Sciatic nerve (tissue), 2 donors: ENCODE measurements at regions not wholly inside any gene's neighbourhood (a gene's known extent, or its start where the extent isn't known, plus 50 kb on each side); places are given as distances from the start of the nearest gene placed in this dataset.
"Not testable (repeated sequence)": the region's sequence is repeated elsewhere in the genome, so short reads cannot be mapped to it uniquely, and the experiment has no call there.

Source experiments
- ATAC-seq: fragments of 200-7000 bp; cut with Tn5 transposase; one replicate; pipeline ENCODE4 v1.9.1; 2020; ENCODE audit warnings: mild to moderate bottlenecking, moderate library complexity
- DNase-seq: peaks from one replicate; pipeline ENCODE4 v3.0.0-alpha.2; 2020; ENCODE audit warnings: low spot score
- intact Hi-C: fragments of 100-400 bp; cut with DNase I; formaldehyde crosslinking; loops from one replicate; pipeline ENCODE4 v1.14.2; 2022
- donor health status: DM: no; HTN: no; CAD: no.
- donor health status: DM: no; HTN: no; CAD: no.

DNA sequence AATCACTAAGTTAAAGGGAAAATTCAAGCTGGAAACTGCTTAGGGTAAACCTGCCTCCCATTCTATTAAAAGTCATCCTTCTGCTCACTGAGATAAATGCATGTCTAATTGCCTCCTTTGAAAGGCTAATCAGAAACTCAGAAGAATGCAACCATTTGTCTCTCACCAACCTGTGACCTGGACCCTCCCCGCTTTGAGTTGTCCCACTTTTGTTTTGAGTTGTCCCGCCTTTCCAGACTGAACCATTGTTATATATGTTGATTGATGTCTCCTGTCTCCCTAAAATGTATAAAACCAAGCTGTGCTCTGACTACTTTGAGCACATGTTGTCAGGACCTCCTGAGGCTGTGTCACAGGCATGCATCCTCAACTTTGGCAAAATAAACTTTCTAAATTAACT is 378.4 kb downstream of the KIF20B start:
- no peak for ATAC-seq
- DNase-seq = no peak
- intact Hi-C loops = no loop called here

DNA sequence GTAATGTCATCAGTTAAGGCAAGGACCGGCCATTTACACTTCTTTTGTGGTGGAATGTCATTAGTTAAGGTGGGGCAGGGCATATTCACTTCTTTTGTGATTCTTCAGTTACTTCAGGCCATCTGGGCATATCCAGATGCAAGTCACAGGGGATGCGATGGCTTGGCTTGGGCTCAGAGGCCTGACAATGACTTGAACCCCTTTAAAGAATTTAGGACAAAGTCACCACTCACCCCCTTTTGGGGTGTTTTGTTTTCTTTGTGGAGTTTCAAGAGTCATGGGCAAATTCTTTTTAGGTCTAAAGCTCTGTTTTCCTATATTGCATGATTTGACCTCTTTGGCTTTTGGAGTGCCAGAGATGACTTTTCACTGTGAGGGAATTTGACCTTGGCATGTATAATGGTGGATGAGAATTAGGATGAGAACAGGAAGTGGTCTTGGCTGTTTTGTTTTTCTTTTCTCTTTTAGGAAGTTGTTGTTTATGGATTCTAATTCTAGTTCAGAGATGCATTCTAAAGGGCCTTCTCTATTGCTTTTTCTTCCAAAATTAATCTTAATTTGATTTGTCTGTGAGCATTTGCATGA is 385.3 kb downstream of the KIF20B start:
- ATAC-seq, intact Hi-C loops, DNase-seq: not testable (repeated sequence)

DNA sequence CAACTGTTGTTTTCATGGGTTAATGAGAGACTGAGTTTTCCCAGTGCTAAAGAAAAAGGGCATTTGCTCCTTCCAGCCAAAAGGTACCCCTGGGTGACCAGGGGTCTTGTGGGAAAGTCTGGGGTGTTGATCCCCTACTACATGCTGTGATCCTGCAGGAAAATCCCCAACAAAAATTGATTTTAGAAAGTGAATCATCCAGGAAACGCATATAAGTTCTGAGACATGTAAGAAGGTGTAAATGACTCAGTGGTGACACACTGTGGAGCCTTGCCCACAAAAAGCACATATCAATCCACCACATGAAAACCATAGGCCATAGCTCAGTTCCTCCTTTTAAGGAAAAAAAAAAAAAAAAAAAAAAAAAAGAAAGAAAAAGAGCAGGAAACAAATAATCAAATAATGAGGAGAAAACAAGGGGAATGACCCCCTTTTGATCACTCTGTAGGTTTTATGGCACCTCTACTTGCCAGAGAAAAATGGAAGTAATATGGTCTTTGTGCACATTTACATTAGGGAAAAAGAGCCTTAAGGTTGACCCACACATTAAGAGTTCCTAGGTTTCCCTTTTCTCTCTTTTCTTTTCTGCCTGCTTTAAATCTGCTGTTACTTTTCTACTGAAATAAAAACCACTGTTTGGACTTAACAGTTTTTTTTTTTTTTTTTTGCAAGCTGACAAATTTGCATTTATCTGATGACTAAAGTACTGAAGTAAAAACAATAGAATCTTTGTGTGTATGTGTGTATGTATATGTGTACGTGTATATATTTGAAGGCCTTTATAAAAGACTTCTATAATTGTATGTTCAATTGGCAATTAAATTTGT is 386.0 kb downstream of the KIF20B start:
- DNase-seq (no peak), ATAC-seq (no peak)
- intact Hi-C loops = no loop called here

DNA sequence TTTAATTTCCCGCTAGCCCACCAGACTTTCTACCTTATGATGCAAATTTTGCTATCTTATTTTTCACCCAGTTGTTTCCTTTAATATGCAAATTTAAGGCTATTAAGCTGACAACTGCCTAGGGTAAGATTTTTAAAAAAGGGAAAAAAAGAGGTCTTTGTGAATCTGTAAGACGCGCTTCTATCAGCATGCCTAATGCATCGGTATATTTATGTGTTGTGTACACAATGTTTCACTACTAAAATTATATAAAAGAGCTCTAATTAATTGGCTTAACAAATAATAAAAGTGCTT is 386.6 kb downstream of the KIF20B start:
- intact Hi-C loops = no loop called here
- ATAC-seq (no peak), DNase-seq (no peak)

DNA sequence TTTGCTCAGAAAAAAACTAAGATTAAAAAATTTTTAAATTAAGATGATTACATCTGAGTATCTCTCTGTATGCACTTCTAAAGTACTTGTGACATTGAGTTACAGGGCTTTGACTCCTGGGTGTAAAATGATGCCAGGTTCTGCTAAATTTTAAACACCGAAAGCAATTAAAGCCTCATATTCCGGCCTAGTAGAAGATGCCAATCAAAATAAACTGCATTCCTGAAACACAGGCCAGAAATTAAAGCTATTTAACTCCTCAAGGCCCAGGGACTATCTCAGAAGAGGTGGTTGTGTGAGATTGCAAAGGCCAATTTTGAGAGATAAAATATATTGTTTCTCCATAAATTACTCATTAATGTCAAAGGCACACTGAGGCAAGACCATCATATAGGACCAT is 388.3 kb downstream of the KIF20B start:
- ATAC-seq (no peak), DNase-seq (no peak)
- intact Hi-C loops = no loop called here

DNA sequence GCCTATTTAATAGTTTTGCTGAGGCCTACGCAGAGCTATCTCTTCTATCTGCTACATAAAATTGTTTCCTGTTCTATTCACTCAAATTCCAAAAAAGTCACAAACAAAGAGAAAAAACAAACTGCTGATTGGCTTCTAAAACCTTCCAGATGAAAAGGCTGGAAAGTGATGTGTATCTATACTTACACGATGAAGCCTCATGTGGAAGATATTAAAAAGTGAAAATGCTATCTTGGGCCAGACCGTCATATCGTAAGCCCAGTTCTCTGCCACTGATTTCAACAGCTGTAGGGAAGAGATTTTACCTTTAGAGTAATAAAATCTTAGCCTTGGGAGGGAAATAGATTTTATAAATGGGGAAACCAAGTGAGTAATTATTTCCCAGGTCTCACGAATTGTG is 394.8 kb downstream of the KIF20B start:
- ATAC-seq (no peak), DNase-seq (no peak)
- intact Hi-C loops = no loop called here

DNA sequence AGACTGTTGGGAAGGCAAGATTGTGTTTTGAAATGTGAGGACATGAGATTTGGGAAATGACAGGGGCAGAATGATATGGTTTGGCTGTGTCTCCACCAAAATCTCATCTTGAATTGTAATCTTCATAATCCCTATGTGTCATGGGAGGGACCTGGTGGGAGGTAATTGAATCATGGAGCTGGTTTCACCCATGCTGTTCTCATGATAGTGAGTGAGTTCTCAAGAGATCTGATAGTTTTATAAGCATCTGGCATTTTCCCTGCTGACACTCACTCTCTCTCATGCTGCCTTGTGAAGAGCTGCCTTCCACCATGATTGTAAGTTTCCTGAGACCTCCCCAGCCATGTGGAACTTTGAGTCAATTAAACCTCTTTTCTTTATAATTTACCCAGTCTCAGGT is 406.2 kb downstream of the KIF20B start:
- ATAC-seq, intact Hi-C loops, DNase-seq: not testable (repeated sequence)

DNA sequence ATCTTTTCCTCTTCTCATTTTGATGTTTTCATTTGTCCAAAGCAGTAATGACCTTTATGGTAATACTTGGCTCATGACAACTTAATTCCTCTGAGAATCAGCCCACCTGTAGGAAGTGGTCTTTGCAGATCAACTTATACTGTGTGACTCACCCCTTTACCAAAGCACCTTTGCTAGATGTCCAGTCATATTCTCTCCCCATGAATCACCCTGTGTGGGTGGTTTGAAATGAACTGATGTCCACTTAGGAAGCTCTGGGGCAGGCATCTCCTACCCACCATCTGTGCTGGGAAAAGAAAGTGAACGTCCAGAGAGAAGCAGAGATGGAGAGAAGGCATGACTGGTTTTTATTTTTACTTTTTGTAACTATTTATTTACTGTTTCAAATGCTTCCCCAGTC is 410.3 kb downstream of the KIF20B start:
- ATAC-seq = no peak
- intact Hi-C loops = no loop called here
- DNase-seq = no peak

DNA sequence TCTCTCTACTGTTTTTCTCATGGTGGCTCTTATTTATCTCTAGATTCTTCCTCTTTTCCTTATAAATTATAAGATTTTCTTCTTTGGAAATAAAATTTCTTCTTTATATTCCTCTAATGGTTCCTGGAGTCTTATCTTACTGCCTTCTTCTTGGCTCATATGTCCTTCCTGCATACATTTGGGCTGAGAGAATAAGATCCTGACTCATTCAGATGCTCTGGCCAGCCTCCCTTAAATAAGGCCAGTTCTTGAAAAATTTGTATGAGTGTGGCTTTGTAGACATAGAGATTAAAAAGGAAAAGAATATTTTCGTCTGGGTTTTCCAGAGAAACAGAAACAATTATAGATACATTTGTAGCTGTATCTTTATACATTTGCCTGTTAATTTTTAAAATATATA is 411.3 kb downstream of the KIF20B start:
- no peak for ATAC-seq
- no peak for DNase-seq

DNA sequence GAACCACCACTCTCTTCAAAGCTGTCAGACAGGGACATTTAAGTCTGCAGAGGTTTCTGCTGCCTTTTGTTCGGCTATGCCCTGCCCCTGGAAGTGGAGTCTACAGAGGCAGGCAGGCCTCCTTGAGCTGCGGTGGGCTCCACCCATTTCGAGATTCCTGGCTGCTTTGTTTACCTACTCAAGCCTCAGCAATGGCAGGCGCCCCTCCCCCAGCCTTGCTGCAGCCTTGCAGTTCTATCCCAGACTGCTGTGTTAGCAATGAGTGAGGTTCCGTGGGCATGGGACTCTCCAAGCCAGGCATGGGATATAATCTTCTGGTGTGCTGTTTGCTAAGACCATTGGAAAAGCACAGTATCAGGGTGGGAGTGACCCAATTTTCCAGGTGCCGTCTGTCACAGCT is 417.2 kb downstream of the KIF20B start:
- intact Hi-C loops, DNase-seq, ATAC-seq: not testable (repeated sequence)

More for the DNA sequence above, 411.3 kb downstream of the KIF20B start:
- intact Hi-C loops = no loop called here

DNA sequence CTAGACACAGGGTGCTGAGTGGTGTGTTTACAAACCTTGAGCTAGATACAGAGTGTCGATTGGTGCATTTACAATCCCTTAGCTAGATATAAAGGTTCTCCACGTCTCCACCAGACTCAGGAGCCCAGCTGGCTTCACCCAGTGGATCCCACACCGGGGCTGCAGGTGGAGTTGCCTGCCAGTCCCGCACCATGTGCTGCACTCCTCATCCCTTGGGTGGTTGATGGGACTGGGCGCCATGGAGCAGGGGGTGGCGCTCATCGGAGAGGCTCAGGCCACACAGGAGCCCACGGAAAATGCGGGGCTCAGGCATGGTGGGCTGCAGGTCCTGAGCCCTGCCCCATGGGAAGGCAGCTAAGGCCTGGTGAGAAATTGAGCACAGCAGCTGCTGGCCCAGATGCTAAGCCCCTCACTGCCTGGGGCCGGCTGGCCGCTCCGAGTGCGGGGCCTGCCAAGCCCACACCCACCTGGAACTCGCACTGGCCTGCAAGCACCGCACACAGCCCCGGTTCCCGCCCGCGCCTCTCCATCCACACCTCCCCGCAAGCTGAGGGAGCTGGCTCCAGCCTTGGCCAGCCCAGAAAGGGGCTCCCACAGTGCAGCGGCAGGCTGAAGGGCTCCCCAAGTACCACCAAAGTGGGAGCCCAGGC is 418.4 kb downstream of the KIF20B start:
- DNase-seq, ATAC-seq, intact Hi-C loops: not testable (repeated sequence)

DNA sequence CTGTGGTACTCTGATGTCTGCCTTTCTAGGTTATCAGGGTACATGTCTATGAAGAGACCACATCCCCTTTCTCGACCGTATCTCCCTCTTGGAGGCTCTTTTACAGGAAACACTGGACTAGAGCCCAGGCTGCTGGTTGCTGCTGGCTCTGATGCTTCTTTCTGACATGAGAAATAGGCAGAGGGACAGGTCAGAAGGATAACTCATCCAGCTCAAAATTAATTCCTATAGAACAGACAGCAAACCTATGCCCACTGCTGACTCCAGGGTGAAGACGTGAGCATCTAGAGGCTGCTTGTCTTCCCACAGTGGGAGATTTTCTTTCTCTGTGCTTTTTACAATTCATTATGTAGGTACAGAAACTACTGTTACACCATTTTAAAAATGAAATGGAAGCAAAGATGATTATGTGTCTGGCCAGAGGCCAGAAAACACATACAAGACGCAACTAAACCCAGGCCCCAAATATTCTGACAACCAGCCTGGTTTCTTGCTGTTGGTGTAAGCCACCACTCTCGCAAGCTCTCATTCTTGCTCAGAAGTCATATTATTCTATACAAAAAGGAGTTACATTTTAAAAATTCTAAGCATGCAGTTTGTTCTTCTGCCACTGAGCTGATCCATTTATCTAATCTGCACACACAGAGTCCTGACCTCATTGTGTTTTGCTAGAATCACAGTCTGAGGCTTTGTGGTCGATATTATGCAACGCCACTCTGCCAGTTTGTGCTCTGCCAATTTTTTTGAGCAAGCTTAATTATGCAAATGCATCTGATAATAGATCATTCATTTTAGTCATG is 424.3 kb downstream of the KIF20B start:
- intact Hi-C loops = no loop called here
- DNase-seq (no peak), ATAC-seq (no peak)

DNA sequence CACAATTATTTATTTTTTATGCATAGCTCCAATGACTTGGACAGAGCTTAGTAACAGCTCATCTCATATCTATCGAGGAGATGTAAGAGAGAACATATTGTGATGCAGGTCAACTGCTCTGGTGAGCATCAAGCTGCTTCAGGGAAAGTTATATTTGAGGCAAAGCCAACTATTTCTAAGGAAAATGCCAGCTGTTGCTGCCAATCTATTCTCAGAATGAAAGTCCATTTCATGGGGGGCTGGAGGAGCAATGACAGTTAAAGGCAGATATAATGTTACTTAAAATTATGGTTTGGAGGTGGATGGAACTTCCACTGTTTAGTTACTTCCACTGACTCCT is 424.8 kb downstream of the KIF20B start:
- intact Hi-C loops = no loop called here
- DNase-seq = no peak
- no peak for ATAC-seq

DNA sequence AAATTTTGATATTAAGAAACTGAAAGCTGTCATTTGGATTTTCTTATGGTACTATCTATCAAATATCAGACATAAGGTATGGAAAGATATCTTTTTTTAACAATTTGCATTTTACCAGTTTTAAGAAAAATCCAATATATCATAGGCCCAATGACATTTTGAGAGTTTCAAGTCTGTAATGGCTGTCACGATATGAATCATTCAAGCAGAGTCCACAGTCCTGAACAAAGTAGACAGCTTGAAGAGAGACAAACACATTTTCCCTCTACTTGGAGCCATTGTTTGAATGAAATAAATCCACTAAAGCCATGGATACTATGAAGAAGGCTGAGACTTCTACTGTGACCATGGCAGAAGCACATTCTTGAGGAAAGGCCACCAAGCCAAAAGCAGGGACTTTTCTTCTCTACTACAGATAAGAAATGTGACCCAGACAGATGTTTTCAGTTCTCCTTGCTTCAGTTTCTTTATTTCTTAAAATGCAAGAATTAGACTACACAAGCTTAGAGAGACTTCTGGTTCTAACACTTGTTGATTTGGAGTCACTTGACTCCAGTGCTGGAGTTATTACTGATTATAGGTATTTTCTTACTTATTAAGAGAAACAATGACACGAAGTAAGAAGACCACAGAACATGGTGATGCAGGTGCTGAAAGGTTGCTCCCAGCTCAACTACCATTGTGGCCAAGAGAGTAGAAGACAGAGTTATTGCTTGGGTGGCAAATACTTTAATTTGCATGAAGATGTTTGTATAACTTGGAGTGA is 429.1 kb downstream of the KIF20B start:
- no peak for DNase-seq
- intact Hi-C loops = no loop called here
- no peak for ATAC-seq

DNA sequence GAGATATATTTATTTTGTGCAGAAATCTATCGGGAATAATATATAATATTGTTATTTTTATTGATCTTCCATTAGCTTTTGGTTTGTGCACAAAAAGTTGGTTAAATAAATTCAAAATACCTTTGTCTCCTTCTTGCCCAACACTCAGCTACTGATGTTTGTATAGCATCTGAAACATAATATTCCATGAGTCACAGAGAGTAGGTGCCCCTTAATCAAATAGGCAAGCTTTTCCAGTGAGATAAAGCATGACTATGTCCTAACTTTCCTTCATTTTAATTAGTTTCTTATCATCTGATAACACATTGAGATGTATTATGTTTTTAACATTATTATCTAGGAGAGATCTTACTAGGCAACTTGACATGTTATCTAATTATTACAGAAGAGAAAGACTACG is 432.2 kb downstream of the KIF20B start:
- no peak for DNase-seq
- intact Hi-C loops = no loop called here
- no peak for ATAC-seq

DNA sequence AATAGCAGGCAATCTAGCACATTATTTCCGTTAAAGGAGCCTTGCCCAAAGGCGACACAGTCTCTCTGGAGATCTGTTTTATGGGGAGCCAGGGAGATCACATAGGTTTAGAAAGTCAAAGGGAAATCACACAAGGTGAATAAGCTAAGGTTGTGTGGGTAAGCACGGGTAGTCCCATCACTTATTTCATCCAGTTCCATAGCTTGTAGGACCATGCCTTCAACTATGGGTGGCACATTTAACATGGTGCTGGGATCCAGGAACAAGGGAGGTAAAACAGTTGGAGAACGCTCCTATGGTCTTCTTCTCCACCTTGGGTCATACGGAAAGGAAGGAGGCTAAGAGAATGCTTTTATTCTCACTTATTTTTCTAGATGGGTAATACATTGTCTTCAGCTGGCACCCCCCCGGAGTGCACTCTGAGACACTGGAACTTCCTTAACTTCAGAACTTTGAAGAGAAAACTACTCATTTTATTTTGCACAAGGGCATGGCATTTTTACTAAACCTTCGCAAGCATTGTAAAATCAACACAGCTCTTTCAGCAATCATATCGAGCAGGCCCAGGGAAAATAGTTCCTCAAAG is 435.4 kb downstream of the KIF20B start:
- intact Hi-C loops = no loop called here
- no peak for ATAC-seq
- DNase-seq = no peak

DNA sequence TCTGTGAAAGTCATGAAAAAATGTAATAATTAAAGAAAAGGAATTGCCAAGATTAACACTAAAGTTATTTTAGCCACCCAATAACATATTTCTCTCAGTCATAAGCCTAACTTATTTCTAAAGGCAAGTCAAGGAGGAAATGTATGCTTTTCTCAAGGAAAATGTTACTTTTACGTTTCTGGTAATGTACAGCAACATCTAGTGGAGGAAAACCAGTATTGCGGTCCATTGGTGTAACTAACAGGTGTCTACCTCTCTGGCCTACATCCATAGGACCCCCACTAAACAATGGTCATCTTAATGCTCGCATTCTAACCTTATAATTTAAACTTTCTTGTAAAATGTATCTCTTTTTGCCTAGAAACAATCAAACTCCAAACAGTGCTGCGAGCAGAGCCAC is 437.5 kb downstream of the KIF20B start:
- intact Hi-C loops = no loop called here
- DNase-seq = no peak
- no peak for ATAC-seq

DNA sequence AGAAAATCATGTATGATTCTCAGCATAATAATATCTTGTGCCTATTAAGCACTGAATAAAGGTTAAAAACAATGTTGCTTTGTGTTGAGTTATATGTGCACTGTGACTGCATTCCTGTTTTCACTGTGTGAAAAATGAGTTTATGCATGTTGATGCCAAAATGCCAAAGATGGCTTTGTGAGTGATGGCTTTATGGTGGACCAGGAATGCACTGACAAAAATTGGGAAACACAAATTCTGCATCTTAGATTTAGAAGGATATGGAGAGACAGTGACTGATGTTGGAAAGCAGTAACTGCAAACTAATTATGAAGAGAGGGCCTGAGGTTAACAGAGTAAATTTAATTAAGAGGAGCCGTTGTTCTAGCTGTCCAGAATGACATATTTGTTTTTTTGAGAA is 440.4 kb downstream of the KIF20B start:
- DNase-seq = no peak
- intact Hi-C loops = no loop called here
- no peak for ATAC-seq

DNA sequence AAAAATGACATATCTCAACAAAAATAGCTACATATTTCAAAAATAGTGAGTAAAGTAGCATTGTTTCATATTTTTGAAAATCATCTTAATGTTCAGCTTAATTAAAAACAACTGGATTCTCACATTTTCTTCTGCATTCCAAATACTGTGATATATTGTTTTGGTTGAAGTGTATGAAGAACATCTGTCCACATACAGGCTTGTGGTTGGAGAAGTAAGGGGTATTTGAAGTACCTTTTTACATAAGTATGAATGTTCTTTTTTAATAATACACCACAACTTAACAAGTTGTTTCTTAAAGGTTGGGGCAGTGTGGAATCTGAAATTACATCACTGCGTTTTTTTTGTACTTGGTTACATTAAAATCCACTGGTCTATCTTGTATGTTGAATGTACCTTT is 442.5 kb downstream of the KIF20B start:
- DNase-seq (no peak), ATAC-seq (no peak)
- intact Hi-C loops = no loop called here
